Naive thymus-derived CD4-positive, alpha-beta T cell (primary cell): ENCODE measurements at regions not wholly inside any gene's neighbourhood (a gene's known extent, or its start where the extent isn't known, plus 50 kb on each side); places are given as distances from the start of the nearest gene placed in this dataset.

Experiments used
- ATAC-seq: fragments of 150-1000 bp; cut with Tn5 transposase; 2 replicates; pipeline ENCODE4 v1.10.0; 2021; ENCODE audit warnings: mild to moderate bottlenecking, moderate library complexity
- CTCF ChIA-PET: fragments of 350-600 bp; sonication (Branson Sonifier 250); formaldehyde crosslinking; loops from one replicate; lab custom pipeline; 2021; ENCODE audit warnings: antibody characterized with exemption; lab: Charles Lee
- POLR2A ChIA-PET: fragments of 350-600 bp; sonication (Branson Sonifier 250); formaldehyde crosslinking; loops from one replicate; lab custom pipeline; 2021; ENCODE audit warnings: antibody characterized with exemption, inconsistent platforms; lab: Charles Lee
- DNase-seq, 9 donors: peaks; one replicate each; pipeline versions ENCODE4 v3.0.0 to v3.0.0-alpha.2; 2020 to 2022; ENCODE audit warnings: mixed read lengths in 1 of 9
- H3K27ac ChIP-seq: one replicate; pipeline ENCODE4 v1.7.0; 2013; ENCODE audit warnings: mild to moderate bottlenecking, low read depth, low read length, moderate library complexity
- H3K27me3 ChIP-seq, 2 donors: one replicate each; pipeline ENCODE4 v1.7.0; 2013; ENCODE audit warnings: low read length in 2 of 2, mild to moderate bottlenecking in 2 of 2, moderate library complexity in 2 of 2; ENCODE audit not compliant: control insufficient read depth in 2 of 2, insufficient read depth in 2 of 2
- H3K36me3 ChIP-seq, 3 experiments: 1 replicate in 2 of 3; 2 replicates in 1 of 3; pipeline ENCODE4 v1.7.0; 2013; ENCODE audit warnings: low read length in 3 of 3, mild to moderate bottlenecking in 3 of 3, moderate library complexity in 1 of 3; ENCODE audit not compliant: insufficient read depth in 3 of 3, control insufficient read depth in 2 of 3
- H3K4me1 ChIP-seq, 2 donors: one replicate each; pipeline ENCODE4 v1.7.0; 2013; ENCODE audit warnings: low read length in 2 of 2, mild to moderate bottlenecking in 2 of 2, moderate library complexity in 1 of 2; ENCODE audit not compliant: control insufficient read depth in 2 of 2, insufficient read depth in 2 of 2
- H3K4me3 ChIP-seq: 2 replicates; pipeline ENCODE4 v1.7.0; 2013; ENCODE audit warnings: mild to moderate bottlenecking, low read length
- H3K9me3 ChIP-seq, 3 experiments: 1 replicate in 2 of 3; 2 replicates in 1 of 3; pipeline ENCODE4 v1.7.0; 2013; ENCODE audit warnings: low read length in 3 of 3; ENCODE audit not compliant: control insufficient read depth in 2 of 3
- H3K27ac Mint-ChIP-seq, 9 donors: one replicate each; pipeline ENCODE4 v1.8.0; 2020 to 2022; ENCODE audit warnings: mixed read lengths in 9 of 9, mild to moderate bottlenecking in 8 of 9, moderate library complexity in 5 of 9, inconsistent platforms in 2 of 9
- H3K27me3 Mint-ChIP-seq, 5 donors: one replicate each; pipeline ENCODE4 v1.8.0; 2021 to 2022; ENCODE audit warnings: mixed read lengths in 5 of 5, mild to moderate bottlenecking in 1 of 5
- H3K36me3 Mint-ChIP-seq, 5 donors: one replicate each; pipeline ENCODE4 v1.8.0; 2020 to 2022; ENCODE audit warnings: mixed read lengths in 5 of 5, mild to moderate bottlenecking in 3 of 5, inconsistent platforms in 1 of 5
- H3K4me1 Mint-ChIP-seq, 7 donors: one replicate each; pipeline ENCODE4 v1.8.0; 2020 to 2022; ENCODE audit warnings: mixed read lengths in 7 of 7, mild to moderate bottlenecking in 3 of 7, inconsistent platforms in 1 of 7
- H3K4me3 Mint-ChIP-seq, 10 donors: one replicate each; pipeline ENCODE4 v1.8.0; 2020 to 2022; ENCODE audit warnings: mild to moderate bottlenecking in 10 of 10, mixed read lengths in 10 of 10, moderate library complexity in 6 of 10, inconsistent platforms in 2 of 10
- H3K9me3 Mint-ChIP-seq, 11 donors: one replicate each; pipeline ENCODE4 v1.8.0; 2020 to 2022; ENCODE audit warnings: mixed read lengths in 11 of 11, mild to moderate bottlenecking in 4 of 11, inconsistent platforms in 1 of 11, moderate library complexity in 1 of 11
- intact Hi-C, 2 donors: fragments of 100-400 bp; cut with micrococcal nuclease; formaldehyde crosslinking; loops; one replicate each; pipeline ENCODE4 v1.15.1; 2023

GRCh38 chr2:74755386-74755785 lies 78.5 kb upstream of the HK2 start:
- no peak overlapping the region for H3K4me3 ChIP-seq
- ChIA-PET CTCF (no interaction called here), POLR2A (no interaction called here)
- intact Hi-C loops, result no loop called here
- peaks cover 0 to 10% (median 4%) of the 10 kb centered on the region in 5 donors for H3K27me3 Mint-ChIP-seq
- no peaks in the 10 kb centered on the region for H3K4me1 Mint-ChIP-seq
- H3K27ac ChIP-seq, result no peak overlapping the region
- H3K9me3 Mint-ChIP-seq, result peaks cover 4 to 28% (median 9%) of the 10 kb centered on the region in 11 donors
- H3K4me3 Mint-ChIP-seq, result no peak overlapping the region
- no peak overlapping the region for H3K27ac Mint-ChIP-seq
- no peaks in the 10 kb centered on the region for H3K27me3 ChIP-seq
- peaks cover 0 to 6% (median 5%) of the 10 kb centered on the region in 5 donors for H3K36me3 Mint-ChIP-seq
- H3K4me1 ChIP-seq, result no peaks in the 10 kb centered on the region
- peaks cover 0 to 4% (median 0%) of the 10 kb centered on the region in 3 experiments for H3K9me3 ChIP-seq
- ATAC-seq, result no peak
- H3K36me3 ChIP-seq, result no peaks in the 10 kb centered on the region
- no peak for DNase-seq

GRCh38 chr2:74756356-74756890 lies 77.5 kb upstream of the HK2 start:
- Histone ChIP-seq H3K4me3 (no peak overlapping the region), H3K9me3 (peaks cover 0 to 4% (median 0%) of the 10 kb centered on the region in 3 experiments), H3K4me1 (no peaks in the 10 kb centered on the region), H3K27me3 (no peaks in the 10 kb centered on the region), H3K27ac (no peak overlapping the region), H3K36me3 (no peaks in the 10 kb centered on the region)
- Mint-ChIP-seq H3K4me3 (no peak overlapping the region), H3K27ac (no peak overlapping the region), H3K27me3 (peaks cover 0 to 10% (median 4%) of the 10 kb centered on the region in 5 donors), H3K9me3 (peaks cover 4 to 28% (median 9%) of the 10 kb centered on the region in 11 donors), H3K36me3 (peaks cover 0 to 6% (median 5%) of the 10 kb centered on the region in 5 donors), H3K4me1 (no peaks in the 10 kb centered on the region)
- CTCF ChIA-PET, result no interaction called here
- intact Hi-C loops, result no loop called here
- ATAC-seq (no peak), DNase-seq (no peak)
- POLR2A ChIA-PET, result no interaction called here

GRCh38 chr2:74759986-74760385 lies 73.9 kb upstream of the HK2 start:
- CTCF ChIA-PET, result no interaction called here
- Histone ChIP-seq H3K36me3 (no peaks in the 10 kb centered on the region), H3K9me3 (peaks cover 0 to 4% (median 0%) of the 10 kb centered on the region in 3 experiments), H3K4me1 (no peaks in the 10 kb centered on the region), H3K27ac (no peak overlapping the region), H3K4me3 (no peak overlapping the region), H3K27me3 (no peaks in the 10 kb centered on the region)
- Mint-ChIP-seq H3K27ac (no peak overlapping the region), H3K27me3 (peaks cover 0 to 7% (median 4%) of the 10 kb centered on the region in 5 donors), H3K4me3 (no peak overlapping the region), H3K4me1 (peaks cover 8 to 15% (median 14%) of the 10 kb centered on the region in 7 donors), H3K9me3 (peaks cover 4 to 27% (median 9%) of the 10 kb centered on the region in 11 donors), H3K36me3 (peaks cover 0 to 6% (median 5%) of the 10 kb centered on the region in 5 donors)
- intact Hi-C loops, result no loop called here
- DNase-seq (no peak), ATAC-seq (no peak)
- POLR2A ChIA-PET, result interaction anchor here (0.5 kb wide), 1 partner anchor 364 kb away, joined by 3 read pairs; no protein-coding TSS in a partner anchor

GRCh38 chr2:74760875-74761630 lies 72.9 kb upstream of the HK2 start:
- intact Hi-C loops, result no loop called here
- H3K36me3 ChIP-seq, result no peaks in the 10 kb centered on the region
- Mint-ChIP-seq H3K27me3 (peaks cover 0 to 7% (median 4%) of the 10 kb centered on the region in 5 donors), H3K36me3 (peaks cover 0 to 5% (median 5%) of the 10 kb centered on the region in 5 donors), H3K27ac (no peak overlapping the region), H3K9me3 (peaks cover 4 to 16% (median 7%) of the 10 kb centered on the region in 11 donors), H3K4me3 (no peak overlapping the region), H3K4me1 (peaks cover 10 to 18% (median 16%) of the 10 kb centered on the region in 7 donors)
- no peaks in the 10 kb centered on the region for H3K27me3 ChIP-seq
- DNase-seq (no peak), ATAC-seq (no peak)
- no peak overlapping the region for H3K4me3 ChIP-seq
- H3K4me1 ChIP-seq, result no peaks in the 10 kb centered on the region
- peaks cover 0 to 4% (median 0%) of the 10 kb centered on the region in 3 experiments for H3K9me3 ChIP-seq
- CTCF ChIA-PET, result no interaction called here
- no peak overlapping the region for H3K27ac ChIP-seq
- POLR2A ChIA-PET, result no interaction called here

- Histone ChIP-seq H3K27ac (no peak overlapping the region), H3K36me3 (no peaks in the 10 kb centered on the region), H3K4me1 (no peaks in the 10 kb centered on the region), H3K9me3 (no peaks in the 10 kb centered on the region), H3K4me3 (no peak overlapping the region), H3K27me3 (no peaks in the 10 kb centered on the region)
- peaks cover 0 to 2% (median 0%) of the 10 kb centered on the region in 5 donors for H3K36me3 Mint-ChIP-seq
- H3K4me3 Mint-ChIP-seq, result no peak overlapping the region
- H3K27me3 Mint-ChIP-seq, result peaks cover 0 to 3% (median 0%) of the 10 kb centered on the region in 5 donors
- ATAC-seq, result no peak
- H3K9me3 Mint-ChIP-seq, result peaks cover 0 to 4% (median 1%) of the 10 kb centered on the region in 11 donors
- no peak for DNase-seq
- H3K4me1 Mint-ChIP-seq, result peaks cover 10 to 18% (median 16%) of the 10 kb centered on the region in 7 donors
- H3K27ac Mint-ChIP-seq, result no peak overlapping the region
- intact Hi-C loops, result loop anchor here (1.0 to 2.0 kb wide), 2 partner anchors 48 to 114 kb away; no protein-coding TSS in a partner anchor
- CTCF ChIA-PET, result no interaction called here
- POLR2A ChIA-PET, result interaction anchor here (1.1 kb wide), 1 partner anchor 72 kb away, joined by 3 read pairs; no protein-coding TSS in a partner anchor
These were observed 71.1 kb upstream of the HK2 start for GRCh38 chr2:74762789-74763188.

- H3K27ac Mint-ChIP-seq, result peak overlapping the region in 2 of 9 donors; percentile 45 to 72
These were observed 69.9 kb upstream of the HK2 start for GRCh38 chr2:74763962-74764428.

More at GRCh38 chr2:74763962-74764428, 69.9 kb upstream of the HK2 start:
- H3K4me3 ChIP-seq, result no peak overlapping the region
- no peaks in the 10 kb centered on the region for H3K36me3 ChIP-seq
- DNase-seq (no peak), ATAC-seq (no peak)
- Mint-ChIP-seq H3K4me1 (peaks cover 10 to 18% (median 16%) of the 10 kb centered on the region in 7 donors), H3K4me3 (no peak overlapping the region), H3K9me3 (no peaks in the 10 kb centered on the region), H3K27me3 (peaks cover 0 to 3% (median 0%) of the 10 kb centered on the region in 5 donors), H3K36me3 (no peaks in the 10 kb centered on the region)
- POLR2A ChIA-PET, result interaction anchor here (1.1 kb wide), 1 partner anchor 71 kb away, joined by 3 read pairs; no protein-coding TSS in a partner anchor
- no peak overlapping the region for H3K27ac ChIP-seq
- CTCF ChIA-PET, result interaction anchor here (0.7 to 1.0 kb wide), 2 partner anchors 74 to 644 kb away, joined by 4 to 7 read pairs; no protein-coding TSS in a partner anchor
- H3K4me1 ChIP-seq, result no peaks in the 10 kb centered on the region
- no peaks in the 10 kb centered on the region for H3K9me3 ChIP-seq
- H3K27me3 ChIP-seq, result no peaks in the 10 kb centered on the region
- intact Hi-C loops, result loop anchor here in 1 of 2 donors (2.0 kb wide), 1 partner anchor 49 kb away; no protein-coding TSS in a partner anchor
